Stimulated activated naive CD8-positive, alpha-beta T cell treated with anti-CD3 and anti-CD28 coated beads, Interleukin-15, amount 100 ng/mL, for 72 hours (primary cell): ENCODE measurements at regions not wholly inside any gene's neighbourhood (a gene's known extent, or its start where the extent isn't known, plus 50 kb on each side); places are given as distances from the start of the nearest gene placed in this dataset.

Experiments
- ATAC-seq: fragments of 150-1000 bp; cut with Tn5 transposase; 2 replicates; pipeline ENCODE4 v1.10.0; 2021; ENCODE audit warnings: mild to moderate bottlenecking, moderate library complexity
- DNase-seq, 2 donors: peaks; one replicate each; pipeline ENCODE4 v3.0.0; 2021 to 2022
- H3K27ac Mint-ChIP-seq, 2 donors: one replicate each; pipeline ENCODE4 v1.8.0; 2022; ENCODE audit warnings: mild to moderate bottlenecking in 2 of 2, mixed read lengths in 2 of 2, moderate library complexity in 2 of 2
- H3K27me3 Mint-ChIP-seq: one replicate; pipeline ENCODE4 v1.8.0; 2022; ENCODE audit warnings: mixed read lengths
- H3K4me1 Mint-ChIP-seq: one replicate; pipeline ENCODE4 v1.8.0; 2022; ENCODE audit warnings: mild to moderate bottlenecking, mixed read lengths
- H3K4me3 Mint-ChIP-seq, 2 donors: one replicate each; pipeline ENCODE4 v1.8.0; 2022; ENCODE audit warnings: mild to moderate bottlenecking in 2 of 2, mixed read lengths in 2 of 2, moderate library complexity in 1 of 2
- H3K9me3 Mint-ChIP-seq, 2 donors: one replicate each; pipeline ENCODE4 v1.8.0; 2022; ENCODE audit warnings: mixed read lengths in 2 of 2

DNA sequence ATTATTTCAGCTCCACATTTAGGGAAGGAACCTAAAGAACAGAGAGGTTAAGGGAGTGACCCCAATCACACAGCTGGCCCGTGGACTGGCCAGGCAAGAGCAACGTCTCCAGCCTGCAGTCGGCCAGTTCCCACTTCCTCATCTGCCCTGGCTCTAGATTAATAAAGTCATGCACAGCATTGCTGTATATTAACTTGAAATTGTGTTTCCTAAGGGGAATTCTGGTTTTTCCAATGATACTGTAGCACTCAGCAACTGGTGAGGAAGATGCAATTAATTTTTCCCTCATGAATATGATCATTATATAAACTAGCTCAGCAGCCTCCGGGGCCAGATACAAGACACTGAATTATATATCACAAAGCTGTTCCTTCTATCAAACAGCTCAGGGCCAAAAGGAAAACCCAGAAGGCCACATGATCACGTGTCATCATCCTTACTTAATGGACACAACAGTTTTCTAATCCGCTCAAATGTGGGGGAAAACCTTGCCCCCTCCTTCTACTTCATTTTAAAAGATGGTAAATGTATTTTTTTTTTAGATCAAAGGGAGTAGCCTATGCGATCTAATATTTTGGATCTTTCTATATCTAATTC is 295.3 kb upstream of the PRKCQ start:
- Mint-ChIP-seq H3K9me3 (no peaks in the 10 kb centered on the region), H3K27me3 (peaks cover 36% of the 10 kb centered on the region), H3K4me3 (no peak overlapping the region), H3K27ac (no peak overlapping the region), H3K4me1 (no peaks in the 10 kb centered on the region)
- no peak for DNase-seq
- no peak for ATAC-seq

DNA sequence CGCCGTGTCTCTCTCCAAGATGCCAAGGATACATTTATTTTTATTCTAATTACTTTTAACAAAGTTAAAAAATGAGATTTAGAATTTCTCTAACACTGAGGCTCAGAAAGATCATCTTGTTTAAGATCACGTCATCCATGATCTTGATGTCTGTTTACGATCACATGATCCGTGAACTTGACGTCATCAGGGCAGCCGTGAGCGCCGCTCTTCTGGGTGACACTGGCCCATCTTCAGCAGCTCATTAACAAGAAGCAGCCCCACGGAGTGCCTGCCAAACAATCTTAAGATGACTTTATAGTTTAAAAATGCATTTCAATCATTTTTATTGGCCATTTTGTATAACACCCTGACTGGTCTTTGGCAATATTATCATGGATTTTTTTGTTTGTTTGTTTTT is 291.1 kb upstream of the PRKCQ start:
- no peak for DNase-seq
- H3K27me3 Mint-ChIP-seq = peaks cover 21% of the 10 kb centered on the region
- H3K4me3 Mint-ChIP-seq = no peak overlapping the region
- ATAC-seq = no peak
- no peaks in the 10 kb centered on the region for H3K9me3 Mint-ChIP-seq
- H3K4me1 Mint-ChIP-seq = no peaks in the 10 kb centered on the region
- H3K27ac Mint-ChIP-seq = no peak overlapping the region

DNA sequence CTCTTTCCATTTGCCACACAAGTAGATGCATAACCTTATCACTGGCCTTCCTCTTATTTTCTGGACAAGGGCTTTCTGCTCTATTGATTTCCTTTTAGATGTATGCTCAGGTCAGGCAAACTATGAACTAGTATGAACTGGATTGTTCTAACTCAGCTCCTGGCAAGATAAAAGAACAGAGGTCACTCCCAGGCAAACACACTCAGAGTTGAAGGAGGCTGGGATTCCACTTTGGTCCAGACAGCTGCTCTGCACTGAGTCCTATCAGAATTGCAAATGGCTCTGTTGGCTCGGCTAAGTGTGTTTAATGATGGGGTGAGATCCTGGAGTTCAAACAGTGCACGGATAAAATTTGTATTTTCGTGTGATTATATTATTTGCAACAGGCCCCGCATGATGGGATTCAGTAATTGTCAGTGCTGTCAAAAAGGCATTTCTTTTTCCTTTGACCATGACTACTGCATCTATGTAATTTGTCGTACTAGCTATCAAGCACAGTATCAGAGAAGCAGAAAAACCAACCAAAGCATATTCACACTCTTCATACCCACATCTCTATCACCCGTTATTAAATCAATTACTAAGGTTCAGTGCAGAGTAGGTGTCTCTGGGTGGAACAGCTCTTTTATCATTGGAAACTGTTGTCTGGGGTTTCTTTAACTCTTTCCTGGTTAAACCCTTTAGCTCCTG is 288.1 kb upstream of the PRKCQ start:
- no peak overlapping the region for H3K4me3 Mint-ChIP-seq
- no peaks in the 10 kb centered on the region for H3K4me1 Mint-ChIP-seq
- no peak for DNase-seq
- no peak overlapping the region for H3K27ac Mint-ChIP-seq
- no peaks in the 10 kb centered on the region for H3K9me3 Mint-ChIP-seq
- no peak for ATAC-seq
- peaks cover 22% of the 10 kb centered on the region for H3K27me3 Mint-ChIP-seq

DNA sequence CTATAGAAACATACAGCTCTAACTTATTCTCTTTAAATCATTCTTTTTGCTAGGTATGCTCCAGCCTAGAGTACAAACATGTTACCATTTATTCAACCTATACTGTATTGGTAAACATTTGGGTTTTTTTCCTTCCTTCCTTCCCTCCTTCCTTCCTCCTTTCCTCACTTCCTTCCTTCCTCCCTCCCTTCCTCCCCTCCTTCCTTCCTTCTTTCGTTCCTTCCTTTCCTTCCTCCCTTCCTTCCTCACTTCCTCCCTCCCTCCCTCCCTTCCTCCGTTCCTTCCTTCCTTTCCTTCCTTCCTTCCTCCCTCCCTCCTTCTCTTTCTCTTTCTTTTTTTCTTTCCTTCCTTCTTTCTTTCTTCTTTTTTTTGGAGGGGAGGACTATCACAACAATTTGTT is 286.7 kb upstream of the PRKCQ start:
- DNase-seq (no peak), ATAC-seq (no peak)
- no peaks in the 10 kb centered on the region for H3K4me1 Mint-ChIP-seq
- no peak overlapping the region for H3K27ac Mint-ChIP-seq
- H3K27me3 Mint-ChIP-seq = peaks cover 14% of the 10 kb centered on the region
- no peak overlapping the region for H3K4me3 Mint-ChIP-seq
- H3K9me3 Mint-ChIP-seq = no peaks in the 10 kb centered on the region

DNA sequence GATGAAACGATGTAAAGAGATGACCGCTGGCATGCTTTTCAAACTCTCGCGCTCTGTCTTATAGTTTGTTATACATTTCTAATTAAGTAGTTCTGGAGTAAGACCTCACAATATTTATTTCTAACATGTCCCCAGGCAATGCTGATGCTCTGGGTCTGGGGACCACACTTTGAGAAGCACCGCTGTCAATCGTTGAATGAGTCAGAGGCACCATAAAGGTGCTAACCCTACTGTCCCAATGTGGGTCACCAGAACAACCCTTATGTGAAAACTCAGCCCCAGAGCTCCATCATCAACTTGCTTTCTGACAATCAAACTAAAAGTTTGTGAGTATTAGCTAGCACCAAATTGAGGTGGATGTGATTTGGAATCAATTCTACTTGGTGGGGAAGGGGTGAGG is 284.1 kb upstream of the PRKCQ start:
- Mint-ChIP-seq H3K27ac (no peak overlapping the region), H3K4me1 (no peaks in the 10 kb centered on the region), H3K27me3 (peaks cover 14% of the 10 kb centered on the region), H3K4me3 (no peak overlapping the region), H3K9me3 (no peaks in the 10 kb centered on the region)
- no peak for ATAC-seq
- no peak for DNase-seq

DNA sequence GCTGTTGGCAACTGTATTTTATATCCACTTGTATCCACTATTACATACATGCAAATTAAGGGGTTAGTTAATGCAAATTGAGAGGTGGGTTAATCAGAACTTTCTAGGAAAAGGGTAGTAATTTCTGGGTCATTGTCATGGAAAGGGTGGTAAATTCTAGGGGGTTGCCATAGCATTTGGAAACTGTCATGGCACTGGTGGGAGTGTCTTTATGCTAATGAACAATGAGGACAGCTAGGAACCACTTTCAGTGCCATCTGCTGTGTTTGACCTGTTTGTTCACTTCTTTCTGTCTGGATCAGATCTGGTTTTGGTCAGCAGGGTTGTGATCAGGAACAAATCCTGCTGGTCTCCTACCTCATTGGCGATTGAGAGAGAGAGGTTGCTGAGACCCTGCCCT is 283.3 kb upstream of the PRKCQ start:
- Mint-ChIP-seq H3K4me1 (no peaks in the 10 kb centered on the region), H3K4me3 (no peak overlapping the region), H3K27ac (no peak overlapping the region), H3K9me3 (no peaks in the 10 kb centered on the region), H3K27me3 (peaks cover 21% of the 10 kb centered on the region)
- DNase-seq (no peak), ATAC-seq (no peak)

DNA sequence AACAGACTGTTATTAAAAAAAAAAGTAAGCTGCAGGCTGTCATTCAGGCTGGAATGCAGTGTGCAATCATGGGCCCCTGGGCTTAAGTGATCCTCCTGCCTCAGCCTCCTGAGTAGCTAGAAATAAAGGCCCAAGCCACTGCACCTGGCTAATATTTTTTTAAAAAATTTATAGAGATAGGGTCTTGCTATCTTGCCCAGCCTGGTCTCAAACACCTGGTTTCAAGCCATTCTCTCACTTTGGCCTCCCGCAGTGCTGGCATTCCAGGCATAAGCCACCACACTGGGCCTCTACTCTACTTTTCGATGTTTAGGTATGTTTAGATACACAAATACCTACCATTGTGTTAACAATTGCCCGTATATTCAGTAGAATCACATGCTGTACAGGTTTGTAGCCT is 270.4 kb upstream of the PRKCQ start:
- no peak overlapping the region for H3K27ac Mint-ChIP-seq
- DNase-seq = no peak
- H3K4me1 Mint-ChIP-seq = no peaks in the 10 kb centered on the region
- no peaks in the 10 kb centered on the region for H3K9me3 Mint-ChIP-seq
- ATAC-seq = no peak
- H3K4me3 Mint-ChIP-seq = no peak overlapping the region
- H3K27me3 Mint-ChIP-seq = peaks cover 9% of the 10 kb centered on the region

DNA sequence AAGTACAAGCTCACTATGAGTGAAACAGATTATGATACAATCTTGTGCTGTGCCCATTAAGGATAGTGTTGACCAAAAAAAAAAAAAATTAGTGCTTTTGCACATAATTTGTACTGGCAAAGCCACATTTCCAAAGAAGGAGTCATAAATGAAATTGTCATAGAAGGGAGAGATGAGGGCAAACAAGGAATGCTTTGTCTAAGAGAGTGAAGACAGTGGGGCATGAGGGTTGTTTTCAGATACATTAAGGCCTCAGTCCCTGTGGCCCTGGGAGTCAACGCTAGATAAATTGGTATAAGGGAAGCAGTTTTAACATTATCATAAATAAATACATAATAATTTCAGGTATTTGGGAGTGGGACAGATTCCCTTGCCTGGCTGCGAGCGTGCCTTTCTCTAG is 267.5 kb upstream of the PRKCQ start:
- Mint-ChIP-seq H3K27ac (no peak overlapping the region), H3K9me3 (no peaks in the 10 kb centered on the region), H3K4me1 (no peaks in the 10 kb centered on the region), H3K27me3 (peaks cover 13% of the 10 kb centered on the region), H3K4me3 (no peak overlapping the region)
- ATAC-seq (no peak), DNase-seq (no peak)

DNA sequence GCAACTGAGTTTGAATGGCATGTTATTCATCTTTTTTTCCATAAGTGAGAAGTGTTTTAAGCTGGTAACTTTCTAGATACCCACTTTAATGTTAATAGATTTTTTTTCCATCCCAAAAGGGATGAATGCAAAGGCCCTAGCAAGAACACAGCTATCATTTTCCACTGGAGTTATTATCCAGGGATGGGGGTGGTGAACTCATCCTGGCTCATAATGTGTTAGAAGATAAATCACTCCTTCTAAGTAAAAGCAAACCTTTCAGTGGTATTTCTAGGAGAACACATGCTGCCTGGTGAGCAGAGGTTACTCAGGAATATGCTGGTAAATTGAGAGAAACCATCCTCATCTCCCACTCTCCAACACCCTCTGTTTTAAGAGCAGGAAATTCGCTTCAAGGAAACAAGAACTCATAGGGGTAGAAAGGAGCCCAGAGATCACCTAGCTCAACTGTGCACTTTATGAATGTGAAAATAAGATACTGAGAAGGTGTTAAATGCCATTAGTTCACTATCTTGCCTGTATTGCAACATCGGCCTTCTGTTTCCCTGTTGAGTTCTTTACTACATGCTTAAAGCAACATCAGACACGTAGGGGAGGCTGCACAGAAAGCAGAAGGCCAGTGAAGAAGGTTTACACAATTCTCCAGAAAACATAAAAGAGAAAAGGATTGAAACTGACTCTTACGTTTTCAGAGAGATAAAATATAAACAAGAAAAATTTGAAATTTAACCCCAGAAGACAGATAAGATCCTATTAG is 264.0 kb upstream of the PRKCQ start:
- no peak for DNase-seq
- H3K4me1 Mint-ChIP-seq = peaks cover 9% of the 10 kb centered on the region
- peaks cover 22% of the 10 kb centered on the region for H3K27me3 Mint-ChIP-seq
- H3K27ac Mint-ChIP-seq = no peak overlapping the region
- H3K9me3 Mint-ChIP-seq = no peaks in the 10 kb centered on the region
- no peak overlapping the region for H3K4me3 Mint-ChIP-seq
- no peak for ATAC-seq

DNA sequence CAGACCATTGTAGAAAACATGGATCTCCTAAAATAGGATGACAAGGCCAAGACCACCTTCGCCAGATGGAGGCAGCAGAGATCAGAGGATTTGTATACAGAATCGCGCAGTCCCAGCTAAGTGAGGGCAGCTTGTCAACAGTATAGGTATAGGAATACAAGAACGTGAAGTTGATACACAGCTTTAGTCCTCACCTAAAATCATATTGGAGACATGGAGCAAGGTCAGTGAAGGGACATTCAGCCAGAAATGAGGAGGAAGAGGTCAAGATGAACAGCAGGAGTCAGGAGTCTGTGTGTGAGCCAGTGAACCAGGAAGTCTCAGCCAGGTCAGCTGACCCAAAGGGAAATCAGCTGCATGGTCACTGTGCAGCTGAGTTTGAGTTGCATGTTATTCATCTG is 263.4 kb upstream of the PRKCQ start:
- DNase-seq = no peak
- peaks cover 9% of the 10 kb centered on the region for H3K4me1 Mint-ChIP-seq
- H3K27ac Mint-ChIP-seq = peak overlapping the region in 1 of 2 donors; percentile 16
- no peaks in the 10 kb centered on the region for H3K9me3 Mint-ChIP-seq
- H3K4me3 Mint-ChIP-seq = no peak overlapping the region
- peaks cover 22% of the 10 kb centered on the region for H3K27me3 Mint-ChIP-seq
- ATAC-seq = no peak

DNA sequence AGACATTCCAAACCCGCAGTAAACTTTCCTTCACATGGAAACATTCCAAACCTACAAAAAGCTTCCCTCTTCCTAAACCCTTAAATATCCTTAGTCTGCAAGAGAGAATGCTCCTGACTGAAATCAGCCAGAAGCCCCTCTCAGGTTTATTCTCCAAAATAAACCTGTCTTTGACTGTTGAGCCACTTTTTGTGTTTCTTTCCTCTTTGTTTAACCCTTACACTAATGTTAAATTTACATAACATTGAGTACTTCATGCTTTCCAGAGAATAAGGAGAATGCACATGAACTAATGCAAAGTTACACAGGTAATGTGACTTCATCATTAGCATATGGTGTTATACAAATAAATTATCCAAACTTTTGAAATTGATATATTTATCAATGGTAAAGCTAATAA is 262.6 kb upstream of the PRKCQ start:
- no peak for ATAC-seq
- H3K27ac Mint-ChIP-seq = no peak overlapping the region
- H3K4me1 Mint-ChIP-seq = peaks cover 9% of the 10 kb centered on the region
- no peaks in the 10 kb centered on the region for H3K9me3 Mint-ChIP-seq
- DNase-seq = no peak
- H3K4me3 Mint-ChIP-seq = no peak overlapping the region
- peaks cover 21% of the 10 kb centered on the region for H3K27me3 Mint-ChIP-seq

DNA sequence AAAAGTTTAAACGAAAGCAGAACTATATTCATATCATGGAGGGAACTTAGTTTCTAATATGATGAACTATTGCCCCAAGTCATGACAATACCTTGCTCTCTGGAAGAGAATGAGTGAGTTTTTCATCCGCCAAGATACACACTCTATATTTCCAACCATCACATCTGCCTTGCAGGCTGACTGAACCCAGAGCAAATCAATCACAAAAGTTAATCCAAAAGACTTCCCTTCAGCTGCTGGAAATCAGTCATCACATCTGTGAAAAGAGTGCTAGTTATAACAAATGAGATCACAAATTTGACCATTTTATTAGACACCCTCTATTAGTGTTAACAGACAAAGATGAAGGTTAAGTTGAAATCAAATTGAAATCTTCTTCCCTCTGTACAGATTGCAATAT is 261.7 kb upstream of the PRKCQ start:
- Mint-ChIP-seq H3K9me3 (no peaks in the 10 kb centered on the region), H3K4me1 (peaks cover 9% of the 10 kb centered on the region), H3K27ac (no peak overlapping the region), H3K4me3 (no peak overlapping the region), H3K27me3 (peaks cover 13% of the 10 kb centered on the region)
- ATAC-seq = no peak
- DNase-seq = no peak

DNA sequence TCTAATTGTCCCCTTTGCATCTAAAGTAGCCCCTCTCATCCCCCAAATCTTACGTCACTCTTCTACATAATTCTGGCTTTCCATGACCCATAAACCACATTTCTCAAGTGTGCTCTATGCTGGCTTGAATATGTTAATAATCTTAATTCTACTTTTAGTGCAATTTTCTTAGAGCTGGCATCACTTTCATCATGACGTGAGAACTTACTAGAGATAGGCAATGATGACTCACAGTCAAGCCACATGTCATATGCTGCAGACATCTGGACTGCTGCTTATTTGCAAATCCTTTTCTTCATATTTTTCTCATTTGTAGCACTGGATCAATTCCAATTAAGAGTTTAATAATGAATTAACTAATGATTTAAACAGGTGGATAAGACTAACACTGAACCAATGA is 260.7 kb upstream of the PRKCQ start:
- Mint-ChIP-seq H3K4me3 (no peak overlapping the region), H3K27ac (no peak overlapping the region), H3K4me1 (peaks cover 9% of the 10 kb centered on the region), H3K9me3 (no peaks in the 10 kb centered on the region), H3K27me3 (peaks cover 13% of the 10 kb centered on the region)
- ATAC-seq (peak; percentile 45), DNase-seq (no peak)

DNA sequence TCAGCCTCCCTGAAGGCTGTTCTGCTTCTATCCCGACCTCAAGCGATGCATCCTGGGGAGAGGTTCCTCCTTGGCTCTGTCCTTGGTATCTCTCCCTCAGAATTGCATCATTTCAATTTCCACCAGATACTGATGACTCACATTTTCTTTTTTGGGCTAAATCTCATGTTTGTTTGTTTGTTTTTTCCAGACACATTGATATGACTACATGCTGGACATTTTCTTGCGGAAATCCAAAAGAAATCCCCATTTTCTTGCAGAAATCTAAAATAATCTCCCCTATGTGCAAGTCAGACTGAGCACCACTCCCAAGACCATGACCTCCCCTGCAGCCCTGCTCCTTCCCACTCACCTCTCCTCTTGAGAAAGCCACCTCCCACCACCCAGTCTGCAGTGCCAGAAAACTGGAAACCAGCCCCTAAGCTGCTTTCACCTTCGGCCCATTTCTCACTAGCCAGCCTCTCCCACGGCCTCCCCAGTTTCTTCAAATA is 260.2 kb upstream of the PRKCQ start:
- ATAC-seq = no peak
- Mint-ChIP-seq H3K9me3 (no peaks in the 10 kb centered on the region), H3K27ac (no peak overlapping the region)

DNA sequence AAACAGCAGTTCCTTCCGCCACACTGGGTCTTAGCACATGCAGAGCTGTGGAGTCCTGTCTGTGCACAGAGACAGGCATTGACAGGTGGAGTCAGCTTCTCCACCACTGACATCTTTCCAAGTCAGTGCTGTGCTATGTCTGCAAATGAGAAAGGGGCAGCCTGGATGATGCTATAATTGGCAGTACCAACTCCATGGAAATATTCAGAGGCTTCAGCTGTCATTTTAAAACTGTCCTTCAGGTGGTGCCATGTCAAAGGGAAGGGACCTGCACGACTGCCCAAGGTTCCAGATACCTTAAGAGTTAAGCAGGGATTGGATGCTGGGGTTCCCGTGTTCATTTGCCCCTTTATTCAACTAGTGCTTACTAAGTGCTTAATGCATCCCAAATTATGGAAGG is 258.0 kb upstream of the PRKCQ start:
- Mint-ChIP-seq H3K4me3 (no peak overlapping the region), H3K27me3 (peaks cover 13% of the 10 kb centered on the region), H3K27ac (no peak overlapping the region), H3K4me1 (peaks cover 9% of the 10 kb centered on the region), H3K9me3 (no peaks in the 10 kb centered on the region)
- DNase-seq (peak in 1 of 2 donors; percentile 5), ATAC-seq (no peak)

More for the DNA sequence above, 260.2 kb upstream of the PRKCQ start:
- no peak for DNase-seq
- Mint-ChIP-seq H3K4me3 (no peak overlapping the region), H3K4me1 (peaks cover 9% of the 10 kb centered on the region), H3K27me3 (peaks cover 13% of the 10 kb centered on the region)

DNA sequence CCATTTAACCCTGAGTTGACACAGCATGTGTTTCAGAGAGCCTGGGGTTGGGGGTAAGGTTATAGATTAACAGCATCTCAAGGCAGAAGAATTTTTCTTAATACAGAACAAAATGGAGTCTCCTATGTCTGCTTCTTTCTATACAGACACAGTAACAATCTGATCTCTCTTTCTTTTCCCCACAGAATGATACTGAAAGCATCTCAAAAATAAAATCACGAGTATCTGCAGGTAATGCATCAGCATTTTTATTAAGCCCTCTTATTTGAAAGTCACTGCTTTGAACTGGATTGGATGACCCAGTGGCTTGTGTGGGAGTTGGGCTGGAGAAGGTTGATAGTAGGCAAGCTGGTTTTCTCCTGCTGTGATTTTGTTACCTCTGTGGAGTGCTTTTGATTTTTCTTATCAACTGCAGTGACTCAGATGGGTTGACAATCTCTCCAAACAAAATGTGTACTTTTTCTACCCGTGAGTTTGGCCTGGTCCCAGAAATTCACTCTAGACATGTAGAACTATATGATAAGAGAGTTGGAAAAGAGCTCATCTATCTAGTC is 253.5 kb upstream of the PRKCQ start:
- no peak overlapping the region for H3K4me3 Mint-ChIP-seq
- H3K27me3 Mint-ChIP-seq = peaks cover 20% of the 10 kb centered on the region
- DNase-seq (no peak), ATAC-seq (no peak)
- no peak overlapping the region for H3K27ac Mint-ChIP-seq
- H3K4me1 Mint-ChIP-seq = no peaks in the 10 kb centered on the region
- no peaks in the 10 kb centered on the region for H3K9me3 Mint-ChIP-seq
